Right lobe of liver (tissue), 4 donors: ENCODE measurements at regions not wholly inside any gene's neighbourhood (a gene's known extent, or its start where the extent isn't known, plus 50 kb on each side); places are given as distances from the start of the nearest gene placed in this dataset.

Source experiments
- CTCF ChIP-seq, 4 donors: fragments of 200-600 bp in 3 of 4; fragments of 450-650 bp in 1 of 4; IDR thresholded peaks; one replicate each; pipeline versions ENCODE4 v1.5.1 to v1.8.0; 2016 to 2022; ENCODE audit warnings: antibody characterized with exemption in 4 of 4, mild to moderate bottlenecking in 2 of 4
- POLR2A ChIP-seq: fragments of 450-650 bp; IDR thresholded peaks from one replicate; pipeline ENCODE4 v1.6.1; 2017; ENCODE audit warnings: antibody characterized with exemption, mild to moderate bottlenecking
- donor health status: DM: no; HTN: no; CAD: no.
- donor health status: DM: no; HTN: no; CAD: no.
- donor health status: DM: no; HTN: yes; CAD: no.

GRCh38 chr2:160876029-160876428 lies 284.2 kb upstream of the TANK start:
- TF ChIP-seq CTCF (IDR thresholded peaks at IDR 0.05) (no peak), POLR2A (no peak)
